Prostate gland (tissue), 2 donors: ENCODE measurements at regions not wholly inside any gene's neighbourhood (a gene's known extent, or its start where the extent isn't known, plus 50 kb on each side); places are given as distances from the start of the nearest gene placed in this dataset.

Experiments
- CTCF ChIP-seq, 4 experiments: fragments of 200-600 bp in 2 of 4; fragments of 450-650 bp in 2 of 4; sonication (generic) in 2 of 4; IDR thresholded peaks; 1 replicate in 3 of 4; 2 replicates in 1 of 4; pipeline ENCODE4 v1.5.1; 2016 to 2019; ENCODE audit warnings: antibody characterized with exemption in 4 of 4, mild to moderate bottlenecking in 2 of 4, moderate library complexity in 2 of 4
- POLR2A ChIP-seq: fragments of 450-650 bp; IDR thresholded peaks from one replicate; pipeline ENCODE4 v1.6.1; 2016; ENCODE audit warnings: antibody characterized with exemption, mild to moderate bottlenecking
- POLR2AphosphoS5 ChIP-seq: sonication (generic); formaldehyde crosslinking; IDR thresholded peaks from one replicate; pipeline ENCODE4 v1.6.1; 2017; ENCODE audit warnings: antibody characterized with exemption

- TF ChIP-seq POLR2AphosphoS5 (no peak), POLR2A (no peak), CTCF (IDR thresholded peaks at IDR 0.05) (no peak)
Observed at GRCh38 chr3:124149081-124149480, 157.2 kb upstream of the ROPN1 start.
